K562 (cell line): ENCODE measurements at regions not wholly inside any gene's neighbourhood (a gene's known extent, or its start where the extent isn't known, plus 50 kb on each side); places are given as distances from the start of the nearest gene placed in this dataset.

ENCODE experiments used
- ATAC-seq: fragments of 200-7000 bp; cut with Tn5 transposase; 3 replicates; pipeline ENCODE4 v1.9.1; 2020; ENCODE audit warnings: moderate library complexity
- BruUV-seq: library from RNA; stranded (reverse); fragments of 400-500 nt; replicated peaks from 2 replicates; lab custom pipeline; 2021; lab: Mats Ljungman, UMichigan
- CTCF ChIA-PET: fragments of 300-600 bp; formaldehyde crosslinking; extraction: SDS; loops from one replicate; lab custom pipeline; 2021; ENCODE audit warnings: low intra/inter-chr PET ratio; lab: Yijun Ruan, JAX
- POLR2A ChIA-PET: fragments of 300-600, 350-650 bp; sonication (Branson Sonifier 250); formaldehyde crosslinking; extraction: SDS; loops from one replicate; lab custom pipeline; 2021; ENCODE audit warnings: antibody characterized with exemption, inconsistent platforms; lab: Yijun Ruan, JAX
- DNase-seq, 4 experiments: peaks; one replicate each; pipeline versions ENCODE4 v3.0.0 to v3.0.0-alpha.2; 2011 to 2018; ENCODE audit warnings: low spot score in 3 of 4, mixed read lengths in 3 of 4; ENCODE audit errors: extremely low read depth in 1 of 4
- FAIRE-seq: peaks from 2 replicates; lab custom pipeline; 2011; peaks lifted over from hg19 to GRCh38; lab: Jason Lieb, UNC
- H2AFZ ChIP-seq: 2 replicates; pipeline ENCODE4 v1.6.0; 2011; ENCODE audit warnings: low read depth, low read length, control low read depth, inconsistent platforms
- H3K27ac ChIP-seq: fragments of 200-600 bp; 3 replicates; pipeline ENCODE4 v1.8.0; 2011; ENCODE audit warnings: low read depth, mild to moderate bottlenecking, control low read depth, inconsistent platforms, low read length, moderate library complexity, mixed read lengths; ENCODE audit errors: extremely low read depth
- H3K27me3 ChIP-seq, 2 experiments: fragments of 300-600 bp in 1 of 2; 2 replicates in 1 of 2; 3 replicates in 1 of 2; pipeline versions ENCODE4 v1.6.0 to v1.8.0; 2011; ENCODE audit warnings: inconsistent platforms in 2 of 2, low read length in 2 of 2, mild to moderate bottlenecking in 1 of 2, mixed read lengths in 1 of 2, moderate library complexity in 1 of 2; ENCODE audit not compliant: control insufficient read depth in 2 of 2, insufficient read depth in 2 of 2
- H3K36me3 ChIP-seq: fragments of 300-600 bp; 3 replicates; pipeline ENCODE4 v1.8.0; 2011; ENCODE audit warnings: mild to moderate bottlenecking, low read length, inconsistent platforms; ENCODE audit not compliant: control insufficient read depth, insufficient read depth
- H3K4me1 ChIP-seq, 2 experiments: fragments of 200-600 bp in 1 of 2; replicated peaks in 1 of 2; 2 replicates in 1 of 2; 3 replicates in 1 of 2; pipeline versions ENCODE4 v1.5.1 to v1.8.0; 2011; ENCODE audit warnings: inconsistent platforms in 2 of 2, low read length in 2 of 2, mild to moderate bottlenecking in 1 of 2, mixed read lengths in 1 of 2, moderate library complexity in 1 of 2; ENCODE audit not compliant: control insufficient read depth in 2 of 2, insufficient read depth in 2 of 2
- H3K4me2 ChIP-seq: 2 replicates; pipeline ENCODE4 v1.6.1; 2011; ENCODE audit warnings: low read length, control low read depth, inconsistent platforms, mixed read lengths; ENCODE audit not compliant: insufficient read depth
- H3K4me3 ChIP-seq: fragments of 200-600 bp; sonication (generic), shearing (Covaris generic); 2 replicates; pipeline ENCODE4 v1.5.1; 2016; ENCODE audit warnings: control low read depth, inconsistent platforms
- H3K79me2 ChIP-seq: fragments of 200-600 bp; 3 replicates; pipeline ENCODE4 v1.8.0; 2011; ENCODE audit warnings: low read length, inconsistent platforms; ENCODE audit not compliant: control insufficient read depth, insufficient read depth
- H3K9ac ChIP-seq, 2 experiments: 2 replicates each; pipeline versions ENCODE4 v1.6.0 to v1.6.1; 2011; ENCODE audit warnings: low read depth in 2 of 2, low read length in 2 of 2, control low read depth in 1 of 2, inconsistent platforms in 1 of 2, mild to moderate bottlenecking in 1 of 2, mixed read lengths in 1 of 2; ENCODE audit not compliant: insufficient read depth in 1 of 2
- H3K9me1 ChIP-seq: one replicate; pipeline ENCODE4 v1.6.0; 2011; ENCODE audit warnings: inconsistent platforms, mild to moderate bottlenecking, low read length, moderate library complexity; ENCODE audit not compliant: control insufficient read depth, insufficient read depth
- H3K9me3 ChIP-seq: replicated peaks from 2 replicates; pipeline ENCODE4 v1.5.1; 2011; ENCODE audit warnings: low read depth, low read length, inconsistent platforms; ENCODE audit not compliant: control insufficient read depth, insufficient read depth
- H4K20me1 ChIP-seq: replicated peaks from 2 replicates; pipeline ENCODE4 v1.6.1; 2011; ENCODE audit warnings: low read length, inconsistent platforms, mixed read lengths; ENCODE audit not compliant: control insufficient read depth, insufficient read depth
- ATF6 ChIP-seq: sonication (generic); formaldehyde crosslinking; IDR thresholded peaks from 2 replicates; pipeline ENCODE4 v1.4.0; 2020; ENCODE audit warnings: mild to moderate bottlenecking, missing genetic modification reagents
- BCOR ChIP-seq: fragments of 450-650 bp; IDR thresholded peaks from 2 replicates; pipeline ENCODE4 v1.6.1; 2016
- CBX2 ChIP-seq: fragments of 200-600 bp; sonication (generic); IDR thresholded peaks from one replicate; pipeline ENCODE4 v1.6.1; 2012; ENCODE audit warnings: mild to moderate bottlenecking, low read length, inconsistent platforms; ENCODE audit not compliant: insufficient read depth, poor library complexity, severe bottlenecking
- ELF4 ChIP-seq: fragments of 450-650 bp; formaldehyde crosslinking; IDR thresholded peaks from 2 replicates; pipeline ENCODE4 v1.4.0; 2022; ENCODE audit warnings: missing genetic modification characterization
- HOXB6 ChIP-seq: fragments of 250-450 bp; sonication (Bioruptor Pico); IDR thresholded peaks from 2 replicates; pipeline ENCODE4 v1.5.1; 2022; ENCODE audit warnings: mild to moderate bottlenecking, borderline replicate concordance
- MLX ChIP-seq, 2 experiments: fragments of 450-650 bp in 1 of 2; sonication (generic) in 1 of 2; formaldehyde crosslinking; conservative IDR thresholded peaks; 2 replicates each; pipeline versions ENCODE4 v1.4.0 to v1.8.1; 2020 to 2022; ENCODE audit warnings: mild to moderate bottlenecking in 1 of 2, missing genetic modification reagents in 1 of 2
- PTBP1 ChIP-seq: fragments of 200-400 bp; formaldehyde crosslinking; IDR thresholded peaks from 2 replicates; pipeline ENCODE4 v1.6.1; 2017; ENCODE audit warnings: low read depth, low read length
- STAT5B ChIP-seq: fragments of 250-450 bp; sonication (Bioruptor Pico); IDR thresholded peaks from 2 replicates; pipeline ENCODE4 v1.8.0; 2021; ENCODE audit warnings: mild to moderate bottlenecking, inconsistent platforms
- TAF15 ChIP-seq: fragments of 200-400 bp; formaldehyde crosslinking; IDR thresholded peaks from 2 replicates; pipeline ENCODE4 v1.6.1; 2017; ENCODE audit warnings: mild to moderate bottlenecking, low read depth, low read length, moderate library complexity
- UBTF ChIP-seq, 2 experiments: IDR thresholded peaks; 2 replicates each; pipeline ENCODE4 v1.6.1; 2012; ENCODE audit warnings: improper control_type of control experiment in 2 of 2, low read depth in 2 of 2, low read length in 2 of 2, borderline replicate concordance in 1 of 2
- ZNF707 ChIP-seq: fragments of 250-450 bp; sonication (Bioruptor Pico); conservative IDR thresholded peaks from 2 replicates; pipeline ENCODE4 v1.8.0; 2022; ENCODE audit warnings: inconsistent platforms, mild to moderate bottlenecking, moderate library complexity
- WGBS: fragments of 100-300 bp; shearing (Covaris generic); methylation state at CpG from one replicate; pipeline ENCODE4 v1.1.6; 2016; ENCODE audit warnings: low coverage, mixed read lengths; ENCODE audit not compliant: insufficient coverage; ENCODE audit errors: missing lambda C conversion rate; 5-methylcytosine and 5-hydroxymethylcytosine counted together
- in situ Hi-C: fragments of 300-500 bp; cut with MboI; formaldehyde crosslinking; loops from 4 replicates; pipeline ENCODE4 v1.15.0; 2018; ENCODE audit warnings: inconsistent platforms, mixed read lengths
- intact Hi-C: fragments of 100-400 bp; cut with micrococcal nuclease; formaldehyde crosslinking; loops from 2 replicates; pipeline ENCODE4 v1.14.2; 2022

GRCh38 chr1:29823561-29823960 is 587.2 kb downstream of the PTPRU start:
- H3K36me3 ChIP-seq: no peaks in the 10 kb centered on the region
- no peak overlapping the region for H3K9ac ChIP-seq
- intact Hi-C loops (no loop called here), in situ Hi-C loops (loop anchor here (25.0 kb wide), 1 partner anchor 1386 kb away; no protein-coding TSS in a partner anchor)
- DNase-seq: no peak
- ATAC-seq: no peak
- H2AFZ ChIP-seq: no peak overlapping the region
- no peaks in the 10 kb centered on the region for H3K9me1 ChIP-seq
- H3K27me3 ChIP-seq: peaks cover 0 to 2% of the 10 kb centered on the region in 2 experiments; a peak in 2 of 5 replicates
- ChIA-PET CTCF (no interaction called here), POLR2A (interaction anchor here (0.6 kb wide), 1 partner anchor 12 kb away, joined by 3 read pairs; no protein-coding TSS in a partner anchor)
- 0% methylated on average over 4 of the region's 4 CpGs for WGBS
- H3K27ac ChIP-seq: no peak overlapping the region
- no peaks in the 10 kb centered on the region for H4K20me1 ChIP-seq
- no peaks in the 10 kb centered on the region for H3K4me1 ChIP-seq
- no peak for TF ChIP-seq MLX (CRISPR knock-in tag; conservative IDR thresholded peaks at IDR 0.05)
- no peak overlapping the region for H3K4me2 ChIP-seq
- no peaks in the 10 kb centered on the region for H3K79me2 ChIP-seq
- H3K9me3 ChIP-seq: no peaks in the 10 kb centered on the region; the same call in 1 of the 2 replicates
- BruUV-seq: no TSS peak
- H3K4me3 ChIP-seq: no peak overlapping the region
- FAIRE-seq: no peak

GRCh38 chr1:29821605-29822004 is 585.3 kb downstream of the PTPRU start:
- no peaks in the 10 kb centered on the region for H3K9me1 ChIP-seq
- no peaks in the 10 kb centered on the region; the same call in 1 of the 2 replicates for H3K9me3 ChIP-seq
- no peaks in the 10 kb centered on the region for H3K4me1 ChIP-seq
- no peak overlapping the region for H3K9ac ChIP-seq
- no peak overlapping the region for H3K4me2 ChIP-seq
- no TSS peak for BruUV-seq
- ChIA-PET POLR2A (interaction anchor here (0.6 kb wide), 1 partner anchor 193 kb away, joined by 3 read pairs; no protein-coding TSS in a partner anchor), CTCF (no interaction called here)
- DNase-seq (no peak), FAIRE-seq (no peak), ATAC-seq (no peak)
- H3K27me3 ChIP-seq: no peaks in the 10 kb centered on the region; a peak in 1 of 5 replicates
- H4K20me1 ChIP-seq: no peaks in the 10 kb centered on the region
- no peak overlapping the region for H3K4me3 ChIP-seq
- WGBS: 0% methylated on average over 1 of the region's 1 CpG
- intact Hi-C loops (no loop called here), in situ Hi-C loops (loop anchor here (25.0 kb wide), 1 partner anchor 1384 kb away; no protein-coding TSS in a partner anchor)
- no peak overlapping the region for H3K27ac ChIP-seq
- no peaks in the 10 kb centered on the region for H3K79me2 ChIP-seq
- H3K36me3 ChIP-seq: no peaks in the 10 kb centered on the region
- no peak overlapping the region for H2AFZ ChIP-seq
- TF ChIP-seq PTBP1 (no peak), ZNF707 (CRISPR knock-in tag) (no peak), CBX2 (no peak), TAF15 (no peak), UBTF (IDR thresholded peaks at IDR 0.05; ENCODE audit: borderline replicate concordance in 1 of 2, low read depth in 2 of 2, low read length in 2 of 2) (no peak), BCOR (no peak), HOXB6 (CRISPR knock-in tag) (no peak), ELF4 (CRISPR knock-in tag) (no peak), STAT5B (CRISPR knock-in tag) (no peak), ATF6 (no peak)
